ENCODE measurements at regions not wholly inside any gene's neighbourhood (a gene's known extent, or its start where the extent isn't known, plus 50 kb on each side); places are given as distances from the start of the nearest gene placed in this dataset.
A peak's percentile ranks its signal among the peaks of the same experiment; 100 is the strongest.

- Histone ChIP-seq H3K9me3 (no peaks in the 10 kb centered on the region), H3K4me1 (peaks cover 18 to 23% of the 10 kb centered on the region in 2 donors), H3K4me3 (no peak overlapping the region), H3K27me3 (no peaks in the 10 kb centered on the region), H3K27ac (peak overlapping the region in 1 of 4 donors; percentile 79), H3K36me3 (no peaks in the 10 kb centered on the region)
- in situ Hi-C loops (cut with MboI; ENCODE audit: low sequenced_read_pairs in 4 of 4) (no loop called here), intact Hi-C loops (cut with DNase I; ENCODE audit: low total_unique reads) (no loop called here)
- no peak for ATAC-seq
- DNase-seq, result no peak
- TF ChIP-seq POLR2A (IDR thresholded peaks at IDR 0.05), result no peak
- no peak for TF ChIP-seq CTCF (IDR thresholded peaks at IDR 0.05 in 4 of 5, conservative IDR thresholded peaks at IDR 0.05 in 1 of 5)
Measured at GRCh38 chr2:128797092-128797491, 478.4 kb upstream of the HS6ST1 start.

GRCh38 chr2:128797533-128797932, 478.9 kb upstream of the HS6ST1 start:
- H3K27me3 ChIP-seq, result no peaks in the 10 kb centered on the region
- H3K27ac ChIP-seq, result peak overlapping the region in 3 of 4 donors; percentile 73 to 79 (median 75)
- ATAC-seq, result no peak
- intact Hi-C loops (cut with DNase I; ENCODE audit: low total_unique reads) (no loop called here), in situ Hi-C loops (cut with MboI; ENCODE audit: low sequenced_read_pairs in 4 of 4) (no loop called here)
- no peaks in the 10 kb centered on the region for H3K9me3 ChIP-seq
- no peaks in the 10 kb centered on the region for H3K36me3 ChIP-seq
- H3K4me1 ChIP-seq, result peaks cover 18 to 23% of the 10 kb centered on the region in 2 donors
- TF ChIP-seq POLR2A (IDR thresholded peaks at IDR 0.05), result no peak
- no peak for TF ChIP-seq CTCF (IDR thresholded peaks at IDR 0.05 in 4 of 5, conservative IDR thresholded peaks at IDR 0.05 in 1 of 5)
- DNase-seq, result no peak
- no peak overlapping the region for H3K4me3 ChIP-seq

GRCh38 chr2:128797937-128798336, 479.3 kb upstream of the HS6ST1 start:
- ATAC-seq (peak in 1 of 2 donors; percentile 6), DNase-seq (peak in 1 of 2 donors; percentile 40)
- no peaks in the 10 kb centered on the region for H3K9me3 ChIP-seq
- TF ChIP-seq CTCF (IDR thresholded peaks at IDR 0.05 in 4 of 5, conservative IDR thresholded peaks at IDR 0.05 in 1 of 5) (no peak), POLR2A (IDR thresholded peaks at IDR 0.05) (no peak)
- peaks cover 18 to 23% of the 10 kb centered on the region in 2 donors for H3K4me1 ChIP-seq
- peak overlapping the region; percentile 55 to 79 (median 74) for H3K27ac ChIP-seq
- no peaks in the 10 kb centered on the region for H3K36me3 ChIP-seq
- no peaks in the 10 kb centered on the region for H3K27me3 ChIP-seq
- intact Hi-C loops (cut with DNase I; ENCODE audit: low total_unique reads) (no loop called here), in situ Hi-C loops (cut with MboI; ENCODE audit: low sequenced_read_pairs in 4 of 4) (no loop called here)
- no peak overlapping the region for H3K4me3 ChIP-seq

GRCh38 chr2:128798502-128799283, 480.0 kb upstream of the HS6ST1 start:
- peaks cover 18 to 23% of the 10 kb centered on the region in 2 donors for H3K4me1 ChIP-seq
- H3K27me3 ChIP-seq, result no peaks in the 10 kb centered on the region
- DNase-seq (peak; percentile 77 to 80), ATAC-seq (peak; percentile 98)
- intact Hi-C loops (cut with DNase I; ENCODE audit: low total_unique reads), result no loop called here
- no peaks in the 10 kb centered on the region for H3K9me3 ChIP-seq
- no peak overlapping the region for H3K4me3 ChIP-seq
- H3K27ac ChIP-seq, result peak overlapping the region; percentile 55 to 79 (median 74)
- H3K36me3 ChIP-seq, result no peaks in the 10 kb centered on the region
- in situ Hi-C loops (cut with MboI; ENCODE audit: low sequenced_read_pairs in 4 of 4), result no loop called here
- TF ChIP-seq POLR2A (IDR thresholded peaks at IDR 0.05), result no peak

DNA sequence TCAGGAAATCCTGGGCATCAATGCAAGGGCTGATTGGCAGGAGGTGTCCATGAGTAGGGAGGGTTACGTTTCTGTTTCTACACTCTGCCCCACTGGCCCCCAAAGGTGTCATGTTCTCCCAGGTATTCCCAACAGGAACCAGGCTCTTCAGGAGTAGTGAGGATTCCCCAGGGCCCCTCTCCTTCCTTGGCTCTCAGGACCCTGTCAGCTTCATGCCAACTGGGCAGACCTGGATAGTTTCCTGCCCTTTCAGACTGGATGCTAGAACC, 480.6 kb upstream of the HS6ST1 start:
- Histone ChIP-seq H3K4me1 (peaks cover 18 to 23% of the 10 kb centered on the region in 2 donors), H3K27ac (peak overlapping the region; percentile 55 to 79 (median 74)), H3K9me3 (no peaks in the 10 kb centered on the region), H3K4me3 (no peak overlapping the region), H3K36me3 (no peaks in the 10 kb centered on the region), H3K27me3 (no peaks in the 10 kb centered on the region)
- intact Hi-C loops (cut with DNase I; ENCODE audit: low total_unique reads), result no loop called here
- ATAC-seq (no peak), DNase-seq (no peak)
- no peak for TF ChIP-seq CTCF (IDR thresholded peaks at IDR 0.05 in 4 of 5, conservative IDR thresholded peaks at IDR 0.05 in 1 of 5)
- TF ChIP-seq POLR2A (IDR thresholded peaks at IDR 0.05), result no peak
- in situ Hi-C loops (cut with MboI; ENCODE audit: low sequenced_read_pairs in 4 of 4), result no loop called here
